Spinal cord (tissue), 10 donors: ENCODE measurements at regions not wholly inside any gene's neighbourhood (a gene's known extent, or its start where the extent isn't known, plus 50 kb on each side); places are given as distances from the start of the nearest gene placed in this dataset. TPM values are rescaled to one million over a fixed set of nuclear protein-coding genes. Genes with fewer than 3 reads are reported as not detected.

Experiments used
- DNase-seq, 6 donors: peaks; one replicate each; pipeline versions ENCODE4 v3.0.0 to v3.0.0-alpha.2; 2013 to 2015; ENCODE audit warnings: low spot score in 6 of 6, low read depth in 4 of 6
- H3K27ac ChIP-seq: one replicate; pipeline ENCODE4 v1.5.1; 2013; ENCODE audit warnings: low read depth, low read length, control low read depth
- H3K27me3 ChIP-seq: one replicate; pipeline ENCODE4 v1.6.1; 2013; ENCODE audit warnings: low read length; ENCODE audit not compliant: control insufficient read depth, insufficient read depth
- H3K36me3 ChIP-seq: one replicate; pipeline ENCODE4 v1.6.1; 2013; ENCODE audit warnings: low read length; ENCODE audit not compliant: control insufficient read depth, insufficient read depth
- H3K4me1 ChIP-seq: one replicate; pipeline ENCODE4 v1.6.1; 2013; ENCODE audit warnings: low read length; ENCODE audit not compliant: control insufficient read depth, insufficient read depth
- H3K4me3 ChIP-seq: one replicate; pipeline ENCODE4 v1.5.1; 2013; ENCODE audit warnings: low read depth, low read length, control low read depth
- H3K9me3 ChIP-seq: one replicate; pipeline ENCODE4 v1.6.1; 2013; ENCODE audit warnings: low read length; ENCODE audit not compliant: control insufficient read depth, insufficient read depth
- WGBS: methylation state at CpG from one replicate; pipeline ENCODE4 v1.1.5; 2013; ENCODE audit warnings: missing lambda C conversion rate; ENCODE audit not compliant: insufficient coverage; 5-methylcytosine and 5-hydroxymethylcytosine counted together
- small RNA-seq: library from RNA; depleted of rRNA; stranded (forward); fragments of <200 nt; gene quantifications from one replicate; pipeline ENCODE3, GENCODE V24; 2014; ENCODE audit warnings: low replicate concordance
- donor health status: healthy.

DNA sequence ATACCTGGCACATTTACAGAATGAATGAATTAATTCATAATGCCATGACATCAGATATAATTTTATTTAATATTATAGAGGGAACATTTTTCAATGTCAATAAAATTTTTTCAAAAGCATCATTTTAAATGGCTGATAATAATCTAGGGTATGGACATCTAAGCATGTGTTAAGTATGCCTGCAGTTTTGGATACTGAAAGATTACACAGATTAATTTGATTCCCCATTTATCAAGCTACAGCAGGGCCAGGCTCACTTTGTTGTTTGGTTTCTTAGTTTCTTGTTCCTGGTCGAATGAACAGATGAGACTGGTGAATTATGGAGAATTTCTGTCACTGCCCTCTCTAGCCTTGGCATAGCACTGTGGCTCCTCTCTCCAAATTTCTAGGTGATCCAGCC lies 72.4 kb upstream of the E2F8 start:
- Histone ChIP-seq H3K9me3 (no peaks in the 10 kb centered on the region), H3K36me3 (no peaks in the 10 kb centered on the region), H3K27ac (no peak overlapping the region), H3K4me3 (no peak overlapping the region), H3K4me1 (peaks cover 19% of the 10 kb centered on the region), H3K27me3 (peaks cover 5% of the 10 kb centered on the region)
- no peak for DNase-seq
- WGBS, result no CpG with 5 or more reads among the region's 1 CpG

DNA sequence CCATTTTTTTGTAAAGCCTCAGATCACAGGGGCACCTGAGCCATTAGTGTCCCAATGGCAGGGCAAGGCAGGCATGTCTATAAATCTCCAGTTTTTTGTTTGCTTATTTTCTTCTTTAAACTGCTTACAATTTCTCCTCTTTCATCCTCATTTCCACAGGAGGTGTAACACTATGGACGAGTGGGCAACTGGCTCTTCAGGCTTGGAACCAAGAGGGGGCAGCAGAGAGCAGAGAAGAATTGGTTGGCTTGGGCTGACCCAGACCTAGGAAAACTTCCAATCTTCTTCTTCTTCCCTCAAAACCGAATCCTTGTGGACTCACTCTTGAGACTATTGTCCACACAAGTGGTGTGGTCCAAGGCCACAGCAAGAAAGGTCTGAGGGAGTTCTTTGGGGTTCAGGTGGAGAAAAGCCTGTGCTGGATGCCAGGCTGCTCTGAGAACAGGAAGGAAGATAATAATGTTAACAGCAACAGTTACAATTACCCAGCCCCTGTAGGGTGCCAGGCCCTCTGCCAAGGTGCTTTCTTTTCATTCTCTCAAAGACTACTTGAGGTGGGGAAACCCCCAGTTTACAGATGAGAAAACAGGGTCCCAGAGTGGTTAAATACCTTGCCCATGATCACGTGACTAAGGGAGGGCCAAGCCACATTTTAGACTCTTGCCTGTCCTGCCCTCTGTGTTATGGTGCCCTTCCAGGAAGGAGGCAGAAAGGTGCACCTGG lies 70.7 kb upstream of the E2F8 start:
- Histone ChIP-seq H3K9me3 (no peaks in the 10 kb centered on the region), H3K27ac (no peak overlapping the region), H3K27me3 (peaks cover 5% of the 10 kb centered on the region), H3K36me3 (no peaks in the 10 kb centered on the region), H3K4me1 (peaks cover 9% of the 10 kb centered on the region), H3K4me3 (no peak overlapping the region)
- DNase-seq, result peak in 5 of 6 donors; percentile 51 to 88 (median 55)
- WGBS, result 100% methylated on average over 1 of the region's 3 CpGs

DNA sequence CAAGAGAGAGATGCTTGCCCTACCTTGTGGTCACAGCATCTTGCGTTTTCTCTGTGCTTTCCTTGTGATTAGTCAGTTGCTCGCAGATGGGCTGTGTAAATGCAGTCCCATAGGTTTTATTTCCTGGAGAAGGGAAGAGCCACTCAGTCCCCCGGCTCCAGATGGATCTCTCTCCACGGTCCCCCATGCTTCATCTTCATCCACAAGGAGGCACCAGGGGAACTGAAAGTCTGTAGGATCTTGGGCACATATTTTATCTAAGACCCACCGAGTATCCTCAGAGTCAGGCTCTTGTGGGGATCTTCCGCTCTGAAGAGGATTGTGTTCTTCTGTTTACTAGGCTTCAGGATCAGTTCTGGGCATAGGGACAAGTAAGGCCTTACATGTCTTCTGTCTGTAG lies 66.8 kb upstream of the E2F8 start:
- no CpG with 5 or more reads among the region's 6 CpGs for WGBS
- Histone ChIP-seq H3K27me3 (peaks cover 5% of the 10 kb centered on the region), H3K36me3 (no peaks in the 10 kb centered on the region), H3K4me3 (no peak overlapping the region), H3K4me1 (peaks cover 11% of the 10 kb centered on the region), H3K9me3 (no peaks in the 10 kb centered on the region), H3K27ac (no peak overlapping the region)
- peak in 1 of 6 donors; percentile 42 for DNase-seq

DNA sequence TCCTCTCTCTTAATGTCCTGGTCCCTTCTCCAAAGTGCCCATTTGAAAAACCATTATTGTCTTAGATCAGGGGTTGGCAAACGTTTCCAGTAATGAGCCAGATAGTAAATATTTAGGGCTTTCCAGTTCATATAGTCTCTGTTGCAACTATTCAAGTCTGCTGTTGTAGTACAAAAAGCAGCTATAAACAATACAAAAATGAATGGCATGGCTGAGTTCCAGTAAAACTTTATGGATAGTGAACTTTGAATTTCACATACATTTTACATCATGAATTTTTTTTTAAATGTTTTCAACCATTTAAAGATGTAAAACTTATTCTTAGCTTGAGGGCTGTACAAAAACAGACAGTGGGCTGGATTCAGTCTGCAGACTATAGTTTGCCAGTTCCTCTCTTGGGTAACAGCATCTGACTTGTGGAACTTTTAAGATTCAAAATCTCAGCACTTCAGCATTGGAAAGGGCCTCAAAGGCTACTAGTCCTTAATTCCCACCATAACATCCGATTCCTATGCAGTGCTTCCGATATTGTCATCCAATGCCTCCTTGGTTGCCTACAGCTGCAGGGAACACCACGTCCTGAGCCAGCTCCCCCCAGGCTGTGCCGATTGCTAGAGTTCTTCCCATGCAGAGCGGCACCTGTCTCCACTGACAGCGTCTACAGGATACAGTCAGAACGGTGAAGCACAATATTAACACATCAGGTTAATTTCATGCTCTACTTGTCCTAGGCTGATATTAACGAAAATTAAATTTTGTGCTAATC lies 65.6 kb upstream of the E2F8 start:
- H3K4me3 ChIP-seq, result no peak overlapping the region
- no peaks in the 10 kb centered on the region for H3K36me3 ChIP-seq
- H3K4me1 ChIP-seq, result peaks cover 5% of the 10 kb centered on the region
- 45% methylated on average over 4 of the region's 9 CpGs for WGBS
- DNase-seq, result peak in 1 of 6 donors; percentile 61
- H3K9me3 ChIP-seq, result no peaks in the 10 kb centered on the region
- peaks cover 5% of the 10 kb centered on the region for H3K27me3 ChIP-seq
- H3K27ac ChIP-seq, result no peak overlapping the region

DNA sequence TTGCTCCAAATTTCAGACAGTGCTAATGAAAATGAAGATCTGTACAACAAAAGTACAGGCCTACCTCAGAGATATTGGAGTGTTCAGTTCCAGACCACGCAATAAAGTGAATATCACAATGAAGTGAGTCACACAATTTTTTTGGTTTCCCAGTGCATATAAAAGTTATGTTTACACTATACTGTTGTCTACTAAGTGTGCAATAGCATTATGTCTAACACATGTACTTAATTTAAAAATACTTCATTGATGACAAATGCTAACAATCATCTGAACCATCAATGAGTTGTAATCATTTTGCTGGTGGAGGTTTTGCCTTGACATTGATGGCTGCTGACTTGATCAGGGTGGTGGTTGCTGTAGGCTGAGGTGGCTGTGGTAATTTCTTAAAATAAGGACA lies 60.6 kb upstream of the E2F8 start:
- WGBS, result no CpG with 5 or more reads among the region's 1 CpG
- DNase-seq, result no peak
- H3K27me3 ChIP-seq, result no peaks in the 10 kb centered on the region
- H3K4me1 ChIP-seq, result peaks cover 5% of the 10 kb centered on the region
- no peaks in the 10 kb centered on the region for H3K9me3 ChIP-seq
- no peak overlapping the region for H3K4me3 ChIP-seq
- H3K27ac ChIP-seq, result no peak overlapping the region
- no peaks in the 10 kb centered on the region for H3K36me3 ChIP-seq

DNA sequence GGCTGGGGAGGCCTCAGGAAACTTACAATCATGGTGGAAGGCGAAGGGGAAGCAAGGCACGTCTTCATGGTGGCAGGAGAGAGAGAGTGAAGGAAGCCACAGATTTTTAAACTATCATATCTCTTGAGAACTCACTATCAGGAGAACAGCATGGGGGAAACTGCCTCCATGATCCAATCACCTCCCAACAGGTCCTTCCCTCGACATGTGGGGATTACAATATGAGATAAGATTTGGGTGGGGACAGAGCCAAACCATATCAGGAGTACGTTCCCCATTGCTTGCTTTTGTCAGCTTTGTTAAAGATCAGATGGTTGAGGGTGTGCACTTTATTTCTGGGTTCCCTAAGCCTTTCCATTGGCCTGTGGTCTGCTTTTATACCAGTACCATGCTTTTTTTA lies 53.7 kb upstream of the E2F8 start:
- Histone ChIP-seq H3K4me3 (no peak overlapping the region), H3K9me3 (no peaks in the 10 kb centered on the region), H3K27ac (no peak overlapping the region), H3K4me1 (peaks cover 3% of the 10 kb centered on the region), H3K36me3 (no peaks in the 10 kb centered on the region), H3K27me3 (no peaks in the 10 kb centered on the region)
- WGBS, result 100% methylated on average over 1 of the region's 4 CpGs
- DNase-seq, result no peak

DNA sequence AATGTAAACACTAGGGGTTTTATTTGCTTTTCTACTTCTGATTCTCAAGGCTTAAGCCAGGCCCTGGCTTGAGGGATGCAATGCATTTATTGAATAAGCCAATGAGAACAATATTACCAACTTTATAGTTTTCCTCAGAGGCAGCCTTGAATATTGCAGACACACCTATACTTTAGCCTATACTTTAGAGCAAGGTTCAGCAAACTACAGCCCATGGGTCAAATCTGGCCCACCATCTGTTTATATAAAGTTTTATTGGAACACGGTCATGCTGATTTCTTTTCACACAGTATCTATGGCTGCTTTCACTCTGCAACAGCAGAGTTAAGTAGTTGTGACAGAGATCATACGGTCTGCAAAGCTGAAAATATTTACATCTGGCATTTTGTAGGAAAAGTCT lies 50.3 kb upstream of the E2F8 start:
- Histone ChIP-seq H3K9me3 (no peaks in the 10 kb centered on the region), H3K4me1 (no peaks in the 10 kb centered on the region), H3K4me3 (no peak overlapping the region), H3K27me3 (no peaks in the 10 kb centered on the region), H3K27ac (no peak overlapping the region), H3K36me3 (no peaks in the 10 kb centered on the region)
- DNase-seq, result no peak
- WGBS, result no CpG with 5 or more reads among the region's 2 CpGs

Small RNAs in the stretch of these regions (small RNA-seq; reads per million reads assigned to genes)
- gene MIR4486, result not detected
- not detected for gene RF00408
- not detected for gene RNA5SP335
